ENCODE measurements at regions not wholly inside any gene's neighbourhood (a gene's known extent, or its start where the extent isn't known, plus 50 kb on each side); places are given as distances from the start of the nearest gene placed in this dataset.

DNA sequence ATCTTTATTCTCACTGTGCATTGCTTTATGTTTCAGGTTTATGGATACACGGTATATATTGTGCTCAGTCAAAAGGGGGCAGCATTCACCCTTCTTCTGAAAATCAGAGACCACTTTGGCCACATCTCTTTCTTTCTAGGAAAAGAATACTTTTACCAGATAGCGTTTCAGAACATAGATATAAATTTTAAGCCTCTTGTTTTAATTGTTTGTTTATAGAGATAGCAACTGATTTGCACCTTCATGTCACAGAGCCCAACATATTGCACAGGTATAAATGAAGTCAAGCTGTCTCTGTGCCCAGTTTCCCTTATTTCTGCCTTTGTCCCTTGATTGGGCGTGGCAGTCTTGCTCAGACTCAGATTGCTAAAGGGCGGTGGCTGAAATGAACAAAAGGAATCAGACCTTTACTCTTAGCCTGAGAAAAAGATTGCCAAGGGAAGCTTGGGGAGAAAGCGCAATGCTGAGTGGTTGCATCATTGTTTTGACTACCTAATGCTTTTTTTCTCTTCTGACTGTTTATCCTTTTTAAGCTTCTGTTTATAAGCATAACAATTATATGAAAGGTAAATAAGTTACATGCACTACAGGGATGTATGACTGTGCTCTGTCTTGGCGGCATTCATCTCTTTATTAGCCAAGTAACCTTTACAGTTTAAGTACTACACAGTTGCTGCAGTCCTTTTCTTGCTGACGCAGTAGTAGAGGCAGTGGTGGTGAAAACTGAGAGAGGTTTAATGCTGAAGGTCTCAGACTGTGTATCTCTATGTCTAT lies 70.8 kb upstream of the ZBTB20 start:
- ChIA-PET POLR2A (no interaction called here), CTCF (interaction anchor here (0.8 to 2.9 kb wide), 21 partner anchors 9 to 597 kb away, joined by 3 to 18 read pairs (median 4); no protein-coding TSS in a partner anchor)
- TF ChIP-seq, protein P1, sequence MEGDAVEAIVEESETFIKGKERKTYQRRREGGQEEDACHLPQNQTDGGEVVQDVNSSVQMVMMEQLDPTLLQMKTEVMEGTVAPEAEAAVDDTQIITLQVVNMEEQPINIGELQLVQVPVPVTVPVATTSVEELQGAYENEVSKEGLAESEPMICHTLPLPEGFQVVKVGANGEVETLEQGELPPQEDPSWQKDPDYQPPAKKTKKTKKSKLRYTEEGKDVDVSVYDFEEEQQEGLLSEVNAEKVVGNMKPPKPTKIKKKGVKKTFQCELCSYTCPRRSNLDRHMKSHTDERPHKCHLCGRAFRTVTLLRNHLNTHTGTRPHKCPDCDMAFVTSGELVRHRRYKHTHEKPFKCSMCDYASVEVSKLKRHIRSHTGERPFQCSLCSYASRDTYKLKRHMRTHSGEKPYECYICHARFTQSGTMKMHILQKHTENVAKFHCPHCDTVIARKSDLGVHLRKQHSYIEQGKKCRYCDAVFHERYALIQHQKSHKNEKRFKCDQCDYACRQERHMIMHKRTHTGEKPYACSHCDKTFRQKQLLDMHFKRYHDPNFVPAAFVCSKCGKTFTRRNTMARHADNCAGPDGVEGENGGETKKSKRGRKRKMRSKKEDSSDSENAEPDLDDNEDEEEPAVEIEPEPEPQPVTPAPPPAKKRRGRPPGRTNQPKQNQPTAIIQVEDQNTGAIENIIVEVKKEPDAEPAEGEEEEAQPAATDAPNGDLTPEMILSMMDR (IDR thresholded peaks at IDR 0.05; ENCODE audit: control extremely low read depth, extremely low read depth, low read depth, missing control alignments): peak; percentile 50
- peak; percentile 26 for DNase-seq (ENCODE audit: extremely low spot score)

DNA sequence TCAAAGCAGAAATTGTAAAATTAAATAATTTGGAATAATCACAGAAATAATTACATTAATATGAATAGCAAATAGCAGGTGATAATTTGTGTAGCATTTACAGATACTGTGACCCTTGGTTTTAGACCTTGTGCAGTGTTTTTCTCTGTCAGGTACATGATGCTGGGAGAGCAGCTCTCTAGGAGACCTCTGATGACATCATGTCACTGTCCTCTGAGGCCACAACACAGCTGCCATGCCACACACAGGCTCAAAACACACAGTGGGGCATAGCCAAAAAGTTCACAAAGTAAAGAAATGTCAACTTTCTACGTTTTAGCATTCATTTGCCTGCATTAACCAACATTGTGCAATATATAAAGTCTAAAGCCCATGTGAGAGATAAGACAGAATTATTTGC lies 71.8 kb upstream of the ZBTB20 start:
- CTCF ChIA-PET: interaction anchor here (1.1 to 2.9 kb wide), 11 partner anchors 15 to 566 kb away, joined by 3 to 18 read pairs (median 4); no protein-coding TSS in a partner anchor
- DNase-seq (ENCODE audit: extremely low spot score): no peak
- POLR2A ChIA-PET: no interaction called here
- TF ChIP-seq, protein P1 (IDR thresholded peaks at IDR 0.05; ENCODE audit: control extremely low read depth, extremely low read depth, low read depth, missing control alignments): no peak

DNA sequence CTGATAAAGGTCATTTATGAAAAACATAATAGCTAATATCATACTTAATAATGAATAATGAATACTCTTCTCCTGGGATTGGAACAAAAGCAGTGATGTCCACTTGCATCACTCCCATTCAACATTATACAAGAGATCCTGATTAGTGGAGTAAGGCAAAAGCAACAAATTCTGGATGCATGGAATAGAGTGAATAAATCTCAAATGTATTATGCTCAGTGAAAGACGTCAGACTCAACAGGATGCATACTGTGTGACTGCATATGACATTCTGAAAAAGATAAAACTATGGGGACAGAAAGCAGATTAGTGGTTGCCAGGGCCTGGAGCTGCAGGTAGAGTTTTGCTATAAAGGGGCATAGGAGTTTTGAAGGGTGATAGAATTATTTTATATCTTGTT lies 77.6 kb upstream of the ZBTB20 start:
- DNase-seq (ENCODE audit: extremely low spot score): no peak
- TF ChIP-seq, protein P1 (IDR thresholded peaks at IDR 0.05; ENCODE audit: control extremely low read depth, extremely low read depth, low read depth, missing control alignments): no peak
- CTCF ChIA-PET: interaction anchor here (1.4 kb wide), 1 partner anchor 469 kb away, joined by 4 read pairs; no protein-coding TSS in a partner anchor
- POLR2A ChIA-PET: no interaction called here

DNA sequence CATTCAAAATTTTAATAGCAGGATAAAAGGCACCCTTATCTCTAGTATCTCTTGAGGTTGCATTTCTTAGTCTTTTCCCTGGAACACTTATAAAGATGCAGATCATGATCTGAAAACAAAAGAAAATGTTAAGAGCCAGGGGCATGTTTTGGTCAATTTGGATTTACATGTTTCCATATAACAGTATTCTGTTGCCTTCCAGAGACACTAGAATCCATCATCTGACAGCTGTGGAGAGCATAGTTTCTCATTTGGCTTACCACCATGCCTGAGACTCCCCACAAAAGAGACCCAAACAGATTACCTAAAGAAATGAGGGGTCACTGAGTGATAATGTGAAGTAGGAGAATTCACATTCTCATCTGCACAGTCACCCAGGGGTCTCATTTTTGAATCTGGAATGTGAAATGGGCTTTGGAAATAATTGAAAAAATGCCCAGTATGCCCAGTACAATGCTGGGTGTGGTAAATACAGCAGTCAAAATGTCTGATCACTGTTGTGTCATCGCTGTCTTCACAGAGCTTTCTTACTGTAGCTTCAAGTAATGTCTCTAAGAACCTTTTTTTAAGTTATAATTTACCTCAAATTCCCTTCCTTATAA lies 79.9 kb upstream of the ZBTB20 start:
- no peak for DNase-seq (ENCODE audit: extremely low spot score)
- POLR2A ChIA-PET: no interaction called here
- CTCF ChIA-PET: interaction anchor here (1.0 kb wide), 1 partner anchor 9 kb away, joined by 3 read pairs; no protein-coding TSS in a partner anchor
- TF ChIP-seq, protein P1 (IDR thresholded peaks at IDR 0.05; ENCODE audit: control extremely low read depth, extremely low read depth, low read depth, missing control alignments): no peak

DNA sequence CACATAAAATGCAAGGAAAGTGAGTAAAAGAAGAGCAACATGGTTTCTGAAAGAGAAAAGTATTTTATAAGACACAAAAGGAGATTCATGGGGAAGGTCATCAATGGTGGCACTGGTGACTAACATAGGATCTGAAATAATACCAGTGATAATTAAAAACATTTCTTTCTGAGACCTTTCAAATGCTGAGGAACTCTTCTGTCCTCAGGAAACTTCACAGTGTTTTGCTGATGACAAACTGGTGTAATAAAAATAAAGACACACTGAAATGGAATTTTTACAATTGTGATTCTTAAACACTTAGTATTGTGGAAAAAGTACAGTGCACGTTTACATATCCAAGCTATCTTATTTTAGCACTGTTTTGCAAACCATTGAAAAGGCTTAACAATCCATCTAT lies 80.4 kb upstream of the ZBTB20 start:
- TF ChIP-seq, protein P1 (IDR thresholded peaks at IDR 0.05; ENCODE audit: control extremely low read depth, extremely low read depth, low read depth, missing control alignments): no peak
- CTCF ChIA-PET: interaction anchor here (1.0 kb wide), 1 partner anchor 10 kb away, joined by 3 read pairs; no protein-coding TSS in a partner anchor
- DNase-seq (ENCODE audit: extremely low spot score): no peak
- POLR2A ChIA-PET: no interaction called here

DNA sequence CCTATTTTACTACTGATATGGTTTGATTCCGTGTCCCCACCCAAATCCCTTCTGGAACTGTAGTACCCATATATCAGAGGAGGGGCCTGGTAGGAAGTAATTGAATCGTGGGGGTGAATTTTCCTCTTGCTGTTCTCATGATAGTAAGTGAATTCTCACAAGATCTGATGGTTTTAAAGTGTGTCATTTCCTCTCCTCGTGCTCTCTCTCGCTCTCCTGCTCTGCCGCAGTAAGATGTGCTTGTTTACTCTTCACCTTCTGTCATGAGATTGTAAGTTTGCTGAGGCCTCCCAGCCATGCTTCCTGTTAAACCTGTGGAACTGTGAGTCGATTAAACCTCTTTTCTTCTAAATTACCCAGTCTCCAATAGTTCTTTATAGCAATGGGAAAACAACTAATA lies 81.2 kb upstream of the ZBTB20 start:
- DNase-seq (ENCODE audit: extremely low spot score): no peak
- TF ChIP-seq, protein P1 (IDR thresholded peaks at IDR 0.05; ENCODE audit: control extremely low read depth, extremely low read depth, low read depth, missing control alignments): no peak
- ChIA-PET CTCF (no interaction called here), POLR2A (no interaction called here)
